ENCODE measurements at regions not wholly inside any gene's neighbourhood (a gene's known extent, or its start where the extent isn't known, plus 50 kb on each side); places are given as distances from the start of the nearest gene placed in this dataset.

DNA sequence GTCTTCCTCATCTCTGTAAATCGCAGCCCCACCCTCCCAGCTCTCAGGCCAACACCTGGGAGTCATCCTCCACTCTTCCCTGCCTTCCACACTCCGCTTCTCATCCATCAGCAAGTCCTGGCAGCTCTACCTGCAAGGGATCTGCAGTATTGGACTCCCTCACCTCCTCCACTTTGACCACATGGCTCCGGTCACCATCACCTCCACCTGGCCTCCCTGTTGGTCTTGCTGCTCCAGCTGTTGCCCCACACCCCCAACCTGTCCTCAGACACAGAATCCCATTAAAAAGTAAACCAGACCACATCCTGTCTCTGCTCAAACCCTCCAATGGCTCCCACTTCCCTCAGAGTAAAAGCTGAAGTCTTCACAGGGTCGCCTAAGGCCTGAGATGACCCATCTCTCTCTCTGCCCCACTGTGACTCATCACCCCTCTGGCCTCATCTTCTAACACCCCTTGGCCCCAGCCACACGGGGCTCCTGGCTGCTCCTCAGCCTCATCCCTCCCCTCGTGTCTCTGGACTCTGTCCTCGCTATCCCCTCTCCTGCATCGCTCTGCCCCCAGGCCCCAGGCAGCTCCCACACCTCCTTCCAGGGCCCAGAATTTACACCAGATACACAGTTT, 185.1 kb upstream of the SULF2 start:
- no peak overlapping the region for H3K4me3 ChIP-seq (ENCODE audit: low read depth, low read length)
- in situ Hi-C loops (cut with HindIII; ENCODE audit: low sequenced_read_pairs) = no loop called here
- DNase-seq (ENCODE audit: low read depth, low spot score) = no peak
- TF ChIP-seq, protein P1, sequence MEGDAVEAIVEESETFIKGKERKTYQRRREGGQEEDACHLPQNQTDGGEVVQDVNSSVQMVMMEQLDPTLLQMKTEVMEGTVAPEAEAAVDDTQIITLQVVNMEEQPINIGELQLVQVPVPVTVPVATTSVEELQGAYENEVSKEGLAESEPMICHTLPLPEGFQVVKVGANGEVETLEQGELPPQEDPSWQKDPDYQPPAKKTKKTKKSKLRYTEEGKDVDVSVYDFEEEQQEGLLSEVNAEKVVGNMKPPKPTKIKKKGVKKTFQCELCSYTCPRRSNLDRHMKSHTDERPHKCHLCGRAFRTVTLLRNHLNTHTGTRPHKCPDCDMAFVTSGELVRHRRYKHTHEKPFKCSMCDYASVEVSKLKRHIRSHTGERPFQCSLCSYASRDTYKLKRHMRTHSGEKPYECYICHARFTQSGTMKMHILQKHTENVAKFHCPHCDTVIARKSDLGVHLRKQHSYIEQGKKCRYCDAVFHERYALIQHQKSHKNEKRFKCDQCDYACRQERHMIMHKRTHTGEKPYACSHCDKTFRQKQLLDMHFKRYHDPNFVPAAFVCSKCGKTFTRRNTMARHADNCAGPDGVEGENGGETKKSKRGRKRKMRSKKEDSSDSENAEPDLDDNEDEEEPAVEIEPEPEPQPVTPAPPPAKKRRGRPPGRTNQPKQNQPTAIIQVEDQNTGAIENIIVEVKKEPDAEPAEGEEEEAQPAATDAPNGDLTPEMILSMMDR (IDR thresholded peaks at IDR 0.05; ENCODE audit: low read depth, low read length) = no peak

DNA sequence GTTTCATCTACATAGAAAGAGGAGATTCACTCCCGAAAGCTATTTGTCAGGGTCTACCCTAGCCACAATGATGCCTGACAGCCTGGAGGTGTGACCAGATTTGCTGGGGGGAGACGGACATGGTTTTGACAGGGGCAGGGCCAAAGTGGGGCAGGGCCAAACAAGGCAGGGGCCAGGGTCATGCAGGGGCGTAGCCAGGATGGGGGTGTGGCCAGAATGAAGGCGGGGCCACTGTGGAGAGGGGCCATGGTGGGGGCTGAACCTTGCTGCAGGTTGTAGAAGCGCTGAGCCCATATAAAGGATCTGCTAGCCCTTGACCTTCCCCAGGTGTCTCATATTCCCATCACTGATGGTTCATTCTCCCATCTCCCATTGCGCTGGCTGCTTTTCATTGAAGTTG, 184.1 kb upstream of the SULF2 start:
- in situ Hi-C loops (cut with HindIII; ENCODE audit: low sequenced_read_pairs) = no loop called here
- no peak overlapping the region for H3K4me3 ChIP-seq (ENCODE audit: low read depth, low read length)

DNA sequence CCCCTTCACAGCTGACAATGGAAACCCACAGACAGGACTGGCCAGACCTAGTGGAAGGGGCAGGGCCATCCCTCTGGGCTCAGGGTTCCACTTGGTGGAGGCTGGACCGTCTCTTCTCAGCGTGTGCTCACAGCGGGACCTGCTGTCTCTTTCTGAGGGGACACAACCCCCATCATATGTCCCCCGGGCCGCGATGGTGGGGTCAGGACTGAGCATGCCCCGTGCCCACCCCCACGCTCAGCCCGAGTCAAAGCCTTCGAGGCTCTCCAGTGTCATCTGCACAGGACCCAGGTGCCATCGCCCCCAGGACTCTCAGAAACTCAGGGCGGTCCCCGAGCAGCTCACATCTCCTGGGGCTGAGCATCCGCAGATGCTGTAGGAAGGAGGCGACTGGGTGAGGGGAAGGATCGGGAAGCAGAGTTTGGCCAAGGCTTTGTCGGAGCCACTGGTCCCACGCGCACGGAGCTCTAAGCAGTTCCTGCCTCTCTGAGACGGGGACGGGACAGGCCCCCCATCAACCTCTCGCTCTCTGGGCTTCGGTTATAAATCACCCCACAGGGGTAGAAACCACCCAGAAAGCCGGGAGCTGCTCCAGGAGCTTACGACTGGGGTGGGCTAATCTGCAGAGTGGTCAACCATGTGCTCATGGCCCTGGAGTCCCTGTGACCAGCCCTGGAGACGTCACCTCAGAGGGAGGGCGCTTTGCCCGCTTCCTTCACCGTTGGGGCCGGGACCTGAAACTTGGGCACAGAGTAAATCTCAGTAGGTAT, 183.4 kb upstream of the SULF2 start:
- in situ Hi-C loops (cut with HindIII; ENCODE audit: low sequenced_read_pairs) = no loop called here
- DNase-seq (ENCODE audit: low read depth, low spot score) = no peak
- TF ChIP-seq, protein P1 (IDR thresholded peaks at IDR 0.05; ENCODE audit: low read depth, low read length) = no peak
- no peak overlapping the region for H3K4me3 ChIP-seq (ENCODE audit: low read depth, low read length)

More for the DNA sequence above, 184.1 kb upstream of the SULF2 start:
- no peak for DNase-seq (ENCODE audit: low read depth, low spot score)
- TF ChIP-seq, protein P1 (IDR thresholded peaks at IDR 0.05; ENCODE audit: low read depth, low read length) = no peak

DNA sequence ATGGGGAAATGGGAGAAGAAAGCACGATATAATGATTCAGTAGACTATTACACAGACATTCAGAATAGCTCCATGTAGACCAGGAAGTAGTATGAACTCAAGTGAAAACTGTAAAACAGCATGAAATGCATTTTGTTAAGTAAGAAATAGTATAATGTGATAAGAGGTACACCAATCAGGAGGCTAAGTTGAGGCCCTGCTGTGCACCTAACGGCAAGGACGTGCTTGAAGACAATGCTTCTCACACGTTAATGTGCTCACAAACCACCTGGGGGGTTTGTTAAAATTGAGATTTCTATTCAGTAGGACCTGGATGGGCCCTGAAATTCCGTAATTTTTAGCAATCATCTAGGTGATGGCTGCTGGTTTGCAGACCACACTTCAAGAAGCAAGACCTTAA, 178.9 kb upstream of the SULF2 start:
- no peak overlapping the region for H3K4me3 ChIP-seq (ENCODE audit: low read depth, low read length)
- in situ Hi-C loops (cut with HindIII; ENCODE audit: low sequenced_read_pairs) = no loop called here
- TF ChIP-seq, protein P1 (IDR thresholded peaks at IDR 0.05; ENCODE audit: low read depth, low read length) = no peak

DNA sequence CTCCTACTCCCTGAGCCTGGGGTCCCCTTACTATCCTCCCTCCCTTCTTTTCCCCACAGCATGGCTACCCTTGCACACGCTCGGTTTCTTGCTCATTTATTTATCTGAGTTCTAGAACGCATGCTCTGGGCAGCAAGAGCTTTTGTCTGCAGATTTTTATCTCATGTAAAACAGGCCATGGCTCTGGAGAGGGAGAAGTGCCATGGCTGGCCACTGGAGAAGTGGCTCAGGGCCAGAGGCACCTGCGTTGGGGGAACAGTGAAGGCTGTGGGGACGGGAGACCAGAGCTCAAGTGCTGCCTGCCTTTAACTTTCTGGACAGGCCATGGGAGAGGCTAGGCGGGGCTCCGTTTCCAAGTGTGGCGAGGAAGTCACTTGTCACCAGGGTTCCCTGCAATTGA, 177.7 kb upstream of the SULF2 start:
- no peak overlapping the region for H3K4me3 ChIP-seq (ENCODE audit: low read depth, low read length)
- no peak for DNase-seq (ENCODE audit: low read depth, low spot score)
- in situ Hi-C loops (cut with HindIII; ENCODE audit: low sequenced_read_pairs) = no loop called here
- TF ChIP-seq, protein P1 (IDR thresholded peaks at IDR 0.05; ENCODE audit: low read depth, low read length) = no peak

More for the DNA sequence above, 178.9 kb upstream of the SULF2 start:
- DNase-seq (ENCODE audit: low read depth, low spot score) = no peak

DNA sequence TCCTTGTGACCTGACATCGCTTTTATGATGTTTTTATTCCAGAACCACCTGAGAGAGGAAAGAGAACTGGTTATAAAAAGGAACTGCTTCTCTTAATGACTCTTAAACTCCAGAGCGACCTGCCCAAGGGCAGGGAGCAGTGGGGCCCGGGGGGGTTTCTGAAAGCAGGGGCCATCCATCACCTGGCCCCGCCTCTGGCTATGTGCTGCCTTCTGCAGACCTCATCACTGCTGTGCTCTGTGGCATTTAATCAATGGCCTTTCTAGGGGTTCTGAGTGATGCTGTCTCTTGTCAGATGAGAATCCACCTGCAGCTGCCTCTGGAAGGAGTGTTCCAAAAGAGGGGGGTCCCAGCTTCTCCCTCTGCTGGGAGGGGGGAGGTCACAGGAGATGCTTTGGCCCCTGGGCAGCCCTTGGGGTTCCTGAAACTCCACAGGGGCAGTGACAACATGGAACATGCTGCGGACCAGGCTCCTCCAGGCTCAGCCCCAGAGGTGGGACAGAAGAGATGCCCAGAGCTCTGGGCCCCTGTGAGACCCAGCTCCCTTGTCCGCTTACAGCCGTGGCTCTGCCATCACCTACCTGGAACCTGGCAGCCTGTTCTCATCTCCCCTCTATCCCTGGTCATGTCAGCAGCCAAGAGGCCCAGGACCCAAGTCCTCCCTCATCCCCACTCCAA, 177.1 kb upstream of the SULF2 start:
- in situ Hi-C loops (cut with HindIII; ENCODE audit: low sequenced_read_pairs) = no loop called here
- TF ChIP-seq, protein P1 (IDR thresholded peaks at IDR 0.05; ENCODE audit: low read depth, low read length) = no peak
- DNase-seq (ENCODE audit: low read depth, low spot score) = no peak

More for the DNA sequence above, 177.1 kb upstream of the SULF2 start:
- H3K4me3 ChIP-seq (ENCODE audit: low read depth, low read length) = no peak overlapping the region
